Neuronal stem cell (in vitro differentiated cells): ENCODE measurements at regions not wholly inside any gene's neighbourhood (a gene's known extent, or its start where the extent isn't known, plus 50 kb on each side); places are given as distances from the start of the nearest gene placed in this dataset.

Experiments
- DNase-seq: peaks from one replicate; pipeline ENCODE4 v3.0.0-alpha.2; 2013; ENCODE audit warnings: low spot score
- H2AFZ ChIP-seq: one replicate; pipeline ENCODE4 v1.6.1; 2013; ENCODE audit warnings: mild to moderate bottlenecking, low read length, inconsistent platforms
- H2AK5ac ChIP-seq: 2 replicates; pipeline ENCODE4 v1.6.1; 2013; ENCODE audit warnings: low read depth, mild to moderate bottlenecking, inconsistent platforms, low read length, moderate library complexity, mixed read lengths
- H2BK120ac ChIP-seq: 2 replicates; pipeline ENCODE4 v1.6.1; 2013; ENCODE audit warnings: low read depth, mild to moderate bottlenecking, inconsistent platforms, low read length, moderate library complexity, mixed read lengths
- H2BK12ac ChIP-seq: one replicate; pipeline ENCODE4 v1.6.1; 2013; ENCODE audit warnings: low read length, inconsistent platforms
- H2BK15ac ChIP-seq: 2 replicates; pipeline ENCODE4 v1.6.1; 2013; ENCODE audit warnings: mild to moderate bottlenecking, low read length, inconsistent platforms, mixed read lengths
- H2BK5ac ChIP-seq: one replicate; pipeline ENCODE4 v1.6.1; 2013; ENCODE audit warnings: inconsistent platforms, mild to moderate bottlenecking, low read length, moderate library complexity
- H3K14ac ChIP-seq: one replicate; pipeline ENCODE4 v1.6.1; 2013; ENCODE audit warnings: low read length, inconsistent platforms
- H3K18ac ChIP-seq: 2 replicates; pipeline ENCODE4 v1.6.1; 2013; ENCODE audit warnings: low read length, inconsistent platforms
- H3K23ac ChIP-seq: 2 replicates; pipeline ENCODE4 v1.6.1; 2013; ENCODE audit warnings: low read depth, mild to moderate bottlenecking, mixed read lengths, low read length, inconsistent platforms; ENCODE audit not compliant: poor library complexity
- H3K27ac ChIP-seq: replicated peaks from 3 replicates; pipeline ENCODE4 v1.5.1; 2013; ENCODE audit warnings: low read length, inconsistent platforms
- H3K27me3 ChIP-seq, 3 experiments: 2 replicates each; pipeline ENCODE4 v1.6.1; 2013; ENCODE audit warnings: low read length in 3 of 3, mild to moderate bottlenecking in 2 of 3, inconsistent platforms in 1 of 3, low read depth in 1 of 3, mixed read lengths in 1 of 3, moderate library complexity in 1 of 3; ENCODE audit not compliant: control insufficient read depth in 3 of 3, insufficient read depth in 3 of 3
- H3K36me3 ChIP-seq, 2 donors: replicated peaks in 1 of 2; 2 replicates each; pipeline ENCODE4 v1.6.1; 2013; ENCODE audit warnings: low read length in 2 of 2; ENCODE audit not compliant: control insufficient read depth in 2 of 2, insufficient read depth in 2 of 2
- H3K4ac ChIP-seq: 2 replicates; pipeline ENCODE4 v1.6.1; 2013; ENCODE audit warnings: inconsistent platforms, mild to moderate bottlenecking, low read length, moderate library complexity
- H3K4me1 ChIP-seq, 2 donors: 1 replicate in 1 of 2; 2 replicates in 1 of 2; pipeline ENCODE4 v1.6.1; 2013; ENCODE audit warnings: low read length in 2 of 2, low read depth in 1 of 2; ENCODE audit not compliant: control insufficient read depth in 2 of 2, insufficient read depth in 1 of 2
- H3K4me2 ChIP-seq: one replicate; pipeline ENCODE4 v1.6.1; 2013; ENCODE audit warnings: mild to moderate bottlenecking, low read length, inconsistent platforms; ENCODE audit not compliant: insufficient read depth, poor library complexity, severe bottlenecking
- H3K4me3 ChIP-seq, 2 donors: 2 replicates each; pipeline ENCODE4 v1.5.1; 2013; ENCODE audit warnings: low read length in 2 of 2, mild to moderate bottlenecking in 2 of 2, inconsistent platforms in 1 of 2, moderate library complexity in 1 of 2
- H3K79me1 ChIP-seq: one replicate; pipeline ENCODE4 v1.6.1; 2013; ENCODE audit warnings: low read depth, mild to moderate bottlenecking, inconsistent platforms, low read length, moderate library complexity
- H3K9ac ChIP-seq: one replicate; pipeline ENCODE4 v1.6.1; 2013; ENCODE audit warnings: mild to moderate bottlenecking, low read depth, low read length, inconsistent platforms; ENCODE audit not compliant: poor library complexity
- H3K9me3 ChIP-seq, 2 donors: replicated peaks in 1 of 2; 2 replicates each; pipeline versions ENCODE3 to v1.6.1; 2013; ENCODE audit warnings: low read length in 2 of 2, mild to moderate bottlenecking in 2 of 2, inconsistent platforms in 1 of 2, low read depth in 1 of 2, mixed read lengths in 1 of 2, moderate library complexity in 1 of 2; ENCODE audit not compliant: control insufficient read depth in 2 of 2, insufficient read depth in 1 of 2
- H4K8ac ChIP-seq: one replicate; pipeline ENCODE4 v1.6.1; 2013; ENCODE audit warnings: low read depth, mild to moderate bottlenecking, inconsistent platforms, low read length, moderate library complexity
- H4K91ac ChIP-seq: one replicate; pipeline ENCODE4 v1.6.1; 2013; ENCODE audit warnings: low read length, low read depth, mild to moderate bottlenecking, inconsistent platforms; ENCODE audit not compliant: poor library complexity
- WGBS, 2 donors: extraction: QIAGEN DNeasy Blood & Tissue Kit; methylation state at CpG; one replicate each; pipeline ENCODE4 v1.1.7; 2013; ENCODE audit warnings: missing lambda C conversion rate in 2 of 2, mixed read lengths in 1 of 2; ENCODE audit not compliant: insufficient read length in 2 of 2, insufficient replicate concordance in 1 of 2; ENCODE audit errors: extremely low coverage in 2 of 2; 5-methylcytosine and 5-hydroxymethylcytosine counted together

DNA sequence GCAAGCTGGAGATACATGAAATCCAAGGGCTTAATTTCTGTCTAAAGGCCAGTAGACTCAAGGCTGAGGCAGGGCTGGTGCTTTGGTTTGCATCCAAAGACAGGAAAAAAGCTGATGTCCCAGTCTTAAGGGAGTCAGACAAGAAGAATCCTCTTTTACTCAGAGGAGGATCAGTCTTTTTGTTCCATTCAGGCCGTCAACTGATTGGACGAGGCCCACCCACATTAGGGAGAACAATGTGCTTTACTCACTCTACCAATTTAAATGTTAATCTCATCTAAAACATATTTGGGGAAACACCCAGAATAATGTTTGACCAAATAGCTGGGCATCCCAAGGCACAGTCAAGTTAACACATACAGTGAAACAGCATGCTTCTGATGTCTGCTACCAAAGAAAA lies 388.5 kb upstream of the CHRM2 start:
- no CpG with 5 or more reads among the region's 2 CpGs for WGBS, 2 donors
- Histone ChIP-seq H3K4me3 (no peak overlapping the region), H3K27me3 (no peaks in the 10 kb centered on the region), H4K91ac (no peak overlapping the region), H3K79me1 (no peaks in the 10 kb centered on the region), H3K4me1 (peaks cover 0 to 3% of the 10 kb centered on the region in 2 donors), H2BK5ac (no peak overlapping the region), H3K18ac (no peak overlapping the region), H3K36me3 (no peaks in the 10 kb centered on the region), H3K14ac (no peak overlapping the region), H3K23ac (no peak overlapping the region), H3K27ac (no peak overlapping the region), H2BK120ac (no peak overlapping the region), H3K9me3 (no peaks in the 10 kb centered on the region), H3K4me2 (no peak overlapping the region), H3K9ac (no peak overlapping the region), H4K8ac (no peak overlapping the region), H2AK5ac (no peak overlapping the region), H2AFZ (no peak overlapping the region), H2BK12ac (no peak overlapping the region), H2BK15ac (no peak overlapping the region), H3K4ac (no peak overlapping the region)
- DNase-seq: no peak

GRCh38 chr7:136470179-136470578 lies 398.3 kb upstream of the CHRM2 start:
- no peak for DNase-seq
- no CpG with 5 or more reads among the region's 1 CpG for WGBS, 2 donors
- no peak overlapping the region for H3K4me2 ChIP-seq

DNA sequence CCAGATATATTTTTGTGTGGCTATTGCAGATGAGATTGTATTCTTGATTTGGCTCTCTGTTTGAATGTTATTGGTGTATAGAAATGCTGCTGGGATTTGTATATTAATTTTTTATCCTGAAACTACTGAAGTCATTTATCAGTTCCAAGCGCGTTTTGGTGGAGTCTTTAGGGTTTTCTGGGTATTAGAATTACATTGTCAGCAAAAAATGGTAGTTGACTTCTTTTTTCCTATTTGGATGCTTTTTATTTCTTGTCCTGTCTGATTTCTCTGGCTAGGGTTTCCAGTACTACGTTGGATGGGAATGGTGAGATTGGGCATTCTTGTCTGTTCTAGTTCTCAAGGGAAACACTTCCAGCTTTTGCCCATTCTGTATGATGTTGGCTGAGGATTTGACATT lies 415.5 kb upstream of the CHRM2 start:
- H3K27ac ChIP-seq: no peak overlapping the region
- no CpG with 5 or more reads among the region's 3 CpGs for WGBS, 2 donors

More at GRCh38 chr7:136470179-136470578, 398.3 kb upstream of the CHRM2 start:
- Histone ChIP-seq H2BK5ac (no peak overlapping the region), H4K91ac (no peak overlapping the region), H4K8ac (no peak overlapping the region), H3K4me1 (no peaks in the 10 kb centered on the region), H3K23ac (no peak overlapping the region), H3K14ac (no peak overlapping the region), H3K9me3 (peaks cover 2 to 11% of the 10 kb centered on the region in 2 donors), H3K27me3 (no peaks in the 10 kb centered on the region), H2AFZ (no peak overlapping the region), H3K4ac (no peak overlapping the region), H3K27ac (no peak overlapping the region), H3K18ac (no peak overlapping the region), H3K9ac (no peak overlapping the region), H3K79me1 (no peaks in the 10 kb centered on the region), H3K4me3 (no peak overlapping the region), H3K36me3 (no peaks in the 10 kb centered on the region), H2BK120ac (no peak overlapping the region), H2BK15ac (no peak overlapping the region), H2BK12ac (no peak overlapping the region), H2AK5ac (no peak overlapping the region)

GRCh38 chr7:136446751-136447150 lies 421.7 kb upstream of the CHRM2 start:
- H3K23ac ChIP-seq: no peak overlapping the region
- no peak for DNase-seq
- H3K14ac ChIP-seq: no peak overlapping the region
- no peaks in the 10 kb centered on the region for H3K9me3 ChIP-seq
- H2BK120ac ChIP-seq: no peak overlapping the region
- no peaks in the 10 kb centered on the region for H3K4me1 ChIP-seq
- no peak overlapping the region for H4K91ac ChIP-seq
- H3K9ac ChIP-seq: no peak overlapping the region
- H3K27ac ChIP-seq: no peak overlapping the region
- H3K18ac ChIP-seq: no peak overlapping the region
- no peak overlapping the region for H3K4ac ChIP-seq
- no peak overlapping the region for H2BK12ac ChIP-seq
- no peaks in the 10 kb centered on the region for H3K27me3 ChIP-seq
- no peaks in the 10 kb centered on the region for H3K36me3 ChIP-seq
- H3K79me1 ChIP-seq: no peaks in the 10 kb centered on the region
- no peak overlapping the region for H3K4me2 ChIP-seq
- H2AFZ ChIP-seq: no peak overlapping the region
- H2AK5ac ChIP-seq: no peak overlapping the region
- H2BK5ac ChIP-seq: no peak overlapping the region
- H4K8ac ChIP-seq: no peak overlapping the region
- no peak overlapping the region for H3K4me3 ChIP-seq
- H2BK15ac ChIP-seq: no peak overlapping the region

More for the DNA sequence above, 415.5 kb upstream of the CHRM2 start:
- H2AFZ ChIP-seq: no peak overlapping the region
- no peak overlapping the region for H4K91ac ChIP-seq
- no peak overlapping the region for H3K18ac ChIP-seq
- no peak overlapping the region for H3K4ac ChIP-seq
- H3K27me3 ChIP-seq: no peaks in the 10 kb centered on the region
- no peak overlapping the region for H3K14ac ChIP-seq
- no peak overlapping the region for H3K4me3 ChIP-seq
- no peak overlapping the region for H3K4me2 ChIP-seq
- H2BK120ac ChIP-seq: no peak overlapping the region
- no peak overlapping the region for H3K9ac ChIP-seq
- H2AK5ac ChIP-seq: no peak overlapping the region
- no peaks in the 10 kb centered on the region for H3K79me1 ChIP-seq
- DNase-seq: no peak
- H2BK15ac ChIP-seq: no peak overlapping the region
- no peaks in the 10 kb centered on the region for H3K4me1 ChIP-seq
- no peaks in the 10 kb centered on the region for H3K36me3 ChIP-seq
- H3K23ac ChIP-seq: no peak overlapping the region
- no peak overlapping the region for H2BK12ac ChIP-seq
- no peaks in the 10 kb centered on the region for H3K9me3 ChIP-seq
- H2BK5ac ChIP-seq: no peak overlapping the region
- no peak overlapping the region for H4K8ac ChIP-seq
